ENCODE measurements at regions not wholly inside any gene's neighbourhood (a gene's known extent, or its start where the extent isn't known, plus 50 kb on each side); places are given as distances from the start of the nearest gene placed in this dataset.
A peak's percentile ranks its signal among the peaks of the same experiment; 100 is the strongest.
"Not testable (repeated sequence)": the region's sequence is repeated elsewhere in the genome, so short reads cannot be mapped to it uniquely, and the experiment has no call there.

DNA sequence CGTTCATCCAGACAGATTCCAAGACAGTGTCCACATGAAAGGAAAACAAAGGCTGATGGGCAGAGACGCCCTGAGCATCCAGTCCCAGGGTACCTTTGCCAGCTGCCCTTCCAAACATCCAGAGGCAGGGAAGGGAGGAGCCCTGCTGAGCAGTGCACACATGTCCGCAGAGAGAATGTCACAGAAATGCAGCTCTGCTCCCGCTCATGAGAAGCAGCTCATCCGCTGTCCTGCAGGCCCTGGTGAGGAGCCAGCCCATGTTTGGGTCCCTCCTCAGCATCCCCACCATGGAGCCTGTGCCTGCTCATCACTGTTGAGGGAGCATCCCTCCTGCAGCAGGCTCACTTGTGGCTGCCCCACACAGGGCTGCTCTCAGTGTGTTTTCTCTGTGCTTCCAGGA is 484.7 kb downstream of the GOLGA6L6 start:
- not testable (repeated sequence) for FAIRE-seq

DNA sequence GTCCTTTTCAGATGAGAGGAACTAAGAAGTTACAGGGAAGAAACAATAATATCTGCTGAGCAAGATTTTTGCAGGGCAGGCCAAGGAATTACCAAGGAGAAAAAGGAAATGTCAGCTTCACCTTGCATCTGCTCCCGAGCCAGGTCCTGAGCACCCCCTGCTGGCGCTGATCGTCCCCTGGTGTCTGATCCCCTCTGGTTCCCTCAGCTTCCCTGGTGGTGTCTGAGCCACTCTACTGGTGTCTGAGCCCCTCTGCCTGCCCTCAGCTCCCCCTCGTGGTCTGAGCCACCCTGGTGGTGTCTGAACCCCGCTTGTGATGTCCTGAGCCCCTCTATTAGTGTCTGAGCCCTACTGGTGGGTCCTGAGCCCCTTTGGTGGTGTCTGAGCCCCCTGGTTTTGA is 485.7 kb downstream of the GOLGA6L6 start:
- not testable (repeated sequence) for FAIRE-seq

DNA sequence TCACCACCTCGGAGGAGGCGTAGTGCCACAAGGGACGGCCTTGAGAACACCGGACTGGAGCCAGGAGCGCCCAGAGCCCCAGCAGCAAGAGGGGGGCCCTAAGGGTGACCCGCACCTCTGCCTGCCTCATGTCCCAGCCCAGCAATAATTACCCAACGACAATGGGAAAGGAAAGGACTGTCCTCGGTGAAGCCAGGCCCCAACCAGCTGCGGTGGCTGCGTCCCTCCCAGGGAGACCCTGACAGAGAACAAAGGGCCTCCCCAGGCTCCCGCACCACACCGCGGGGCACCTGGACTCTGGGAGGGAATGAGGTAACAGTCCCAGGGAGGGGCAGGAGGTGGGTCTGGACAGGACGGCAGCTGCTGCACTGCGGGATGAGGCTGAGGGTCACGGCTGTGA is 493.4 kb downstream of the GOLGA6L6 start:
- not testable (repeated sequence) for FAIRE-seq

DNA sequence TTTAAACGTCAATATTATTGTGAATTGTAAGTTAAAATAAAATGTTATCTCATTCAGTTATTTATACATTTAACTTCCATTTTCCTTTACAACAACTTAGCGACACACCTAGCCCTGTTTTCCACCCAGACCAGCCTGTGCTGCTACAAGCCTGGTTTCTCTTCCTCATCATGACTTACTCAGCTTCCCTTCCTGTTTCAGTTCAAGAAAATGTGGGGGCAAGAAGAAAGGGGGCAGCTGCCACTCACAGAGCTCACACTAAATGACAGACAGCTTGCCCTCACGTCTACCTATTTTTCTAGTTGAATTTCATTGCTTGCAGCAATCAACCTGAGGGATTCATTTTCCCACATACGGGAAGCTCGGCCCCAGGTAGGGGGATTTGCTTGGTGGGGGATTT is 496.4 kb downstream of the GOLGA6L6 start:
- FAIRE-seq, result not testable (repeated sequence)

DNA sequence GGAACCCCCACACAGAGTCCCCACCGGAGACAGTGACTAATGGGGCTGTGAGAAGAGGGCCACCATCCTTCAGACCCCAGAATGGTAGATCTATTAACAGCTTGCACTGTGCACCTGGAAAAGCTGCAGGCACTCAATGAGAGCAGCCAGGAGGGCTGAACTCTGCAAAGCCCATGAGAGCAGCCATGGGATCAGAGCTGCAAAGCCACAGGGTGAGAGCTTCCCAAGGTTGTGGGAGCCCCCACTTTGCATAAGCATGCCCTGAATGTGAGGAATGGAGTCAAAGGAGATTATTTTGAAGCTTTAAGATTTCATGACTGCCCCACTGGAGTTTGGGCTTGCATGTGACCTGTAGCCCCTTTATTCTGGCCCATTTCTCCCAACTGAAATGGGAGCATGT is 500.9 kb downstream of the GOLGA6L6 start:
- FAIRE-seq, result not testable (repeated sequence)

DNA sequence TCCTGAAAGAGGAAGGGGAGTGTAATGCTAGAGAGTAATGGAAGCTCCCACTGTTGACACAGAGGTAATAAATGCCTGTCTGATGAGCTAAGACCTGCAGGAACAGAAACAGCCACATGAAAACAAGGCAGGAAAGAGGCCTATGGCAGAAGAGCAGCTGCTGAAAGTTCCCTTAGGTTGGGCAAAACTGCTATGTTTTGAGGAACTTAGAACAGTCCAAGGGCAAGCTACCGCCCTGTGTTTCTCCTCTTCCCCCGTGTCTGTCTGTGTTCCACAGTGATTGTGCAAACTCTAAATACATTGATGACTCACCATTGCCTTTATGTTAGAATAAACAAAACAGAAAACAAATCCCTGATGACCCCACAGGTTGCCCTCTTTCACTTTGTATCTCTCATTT is 516.6 kb downstream of the GOLGA6L6 start:
- FAIRE-seq, result not testable (repeated sequence)

DNA sequence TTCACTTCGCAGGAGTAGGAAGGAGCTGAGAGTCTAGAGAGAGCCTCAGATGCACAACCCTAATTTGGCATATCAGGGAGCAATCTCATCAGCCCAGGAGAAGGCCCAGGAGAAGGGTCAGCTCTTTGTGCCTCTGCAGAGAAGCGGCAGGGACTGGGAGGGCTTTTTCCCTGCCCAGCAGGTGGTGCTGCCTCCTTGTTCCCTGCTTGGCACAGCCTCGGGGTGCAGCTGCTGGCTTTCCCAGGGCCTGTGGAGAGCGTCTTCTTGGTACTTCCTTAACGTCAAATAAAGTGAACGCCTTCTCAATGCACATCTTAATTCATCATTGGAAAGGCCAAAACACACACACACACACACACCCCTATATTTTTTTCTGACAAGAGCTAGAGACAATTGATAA is 519.3 kb downstream of the GOLGA6L6 start:
- FAIRE-seq, result not testable (repeated sequence)

DNA sequence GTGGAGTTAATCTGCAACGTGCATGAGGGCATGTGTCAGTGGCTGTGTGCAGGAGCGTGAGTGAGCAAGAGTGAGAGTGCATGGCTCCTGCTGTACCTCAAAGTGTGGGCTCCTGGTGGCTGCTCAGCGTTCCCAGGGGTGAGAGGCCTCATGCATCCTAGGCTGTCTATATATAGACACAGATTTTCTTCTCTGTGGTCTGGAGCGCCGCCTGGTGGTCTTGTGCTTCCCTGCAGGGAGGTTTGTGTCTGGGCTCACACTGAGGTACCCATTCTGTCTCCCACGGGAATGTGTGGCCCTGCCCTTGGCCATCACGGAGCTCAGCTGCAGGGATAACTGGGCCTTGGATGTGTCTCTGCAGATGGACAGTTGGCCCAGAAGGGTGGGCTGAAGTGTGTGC is 520.2 kb downstream of the GOLGA6L6 start:
- not testable (repeated sequence) for FAIRE-seq

DNA sequence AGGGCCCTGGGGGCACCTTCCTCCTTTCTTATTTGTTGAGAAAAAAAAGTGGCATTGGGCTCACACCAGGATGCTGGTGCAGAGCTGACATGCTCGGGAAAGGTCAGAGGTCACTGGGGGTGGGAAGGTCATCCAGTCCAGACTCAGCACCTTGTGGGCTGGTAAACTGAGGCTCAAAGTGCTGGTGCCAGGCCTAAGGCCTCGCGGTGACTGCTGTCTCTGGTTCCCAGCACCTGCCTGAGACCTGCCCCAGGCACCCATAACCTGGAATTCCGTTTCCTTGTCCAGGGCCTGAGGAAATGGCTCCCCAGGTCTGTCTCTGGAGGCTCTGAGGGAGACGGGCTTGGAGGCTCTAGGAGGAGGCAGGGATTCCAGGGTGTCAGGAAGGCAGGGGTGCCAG is 521.0 kb downstream of the GOLGA6L6 start:
- not testable (repeated sequence) for FAIRE-seq

DNA sequence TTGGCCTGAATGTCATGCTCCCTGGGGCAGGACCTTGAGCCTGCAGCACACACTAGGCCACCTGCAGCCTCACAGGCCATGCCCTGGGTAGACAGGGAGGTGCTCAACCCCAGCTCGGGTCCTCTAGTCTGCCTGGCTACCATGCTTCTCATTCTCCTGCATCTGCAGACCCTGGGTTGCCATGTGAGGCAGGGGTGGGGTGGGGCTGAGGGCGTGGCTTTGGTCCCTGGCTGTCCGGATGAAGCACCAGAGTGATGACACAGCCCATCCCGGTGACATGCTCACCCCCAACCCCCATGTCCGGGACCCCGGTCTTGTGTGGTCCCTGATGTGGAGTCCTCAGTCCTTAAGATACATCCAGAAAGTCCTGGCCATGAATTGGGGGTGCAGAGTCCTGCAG is 521.8 kb downstream of the GOLGA6L6 start:
- FAIRE-seq, result not testable (repeated sequence)

DNA sequence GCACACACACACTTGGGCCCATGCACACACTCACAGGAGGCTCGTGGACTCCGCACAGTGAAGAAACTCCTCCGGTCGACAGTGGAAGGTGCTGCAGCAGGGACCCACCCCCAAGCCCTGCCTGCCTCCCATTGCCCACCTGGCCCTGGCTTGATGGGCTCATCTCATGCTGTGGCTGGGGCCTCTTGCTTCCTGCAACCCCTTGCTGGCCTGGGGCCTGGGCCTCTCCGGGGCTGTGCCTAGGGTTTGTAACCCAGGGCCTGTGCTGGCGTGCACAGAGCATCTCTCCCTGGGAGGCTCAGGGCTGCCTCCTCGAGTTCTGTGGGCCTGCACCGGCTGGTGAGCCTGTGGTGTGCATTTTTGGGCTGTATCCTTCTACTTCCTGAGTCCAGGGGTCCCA is 524.0 kb downstream of the GOLGA6L6 start:
- FAIRE-seq, result not testable (repeated sequence)

DNA sequence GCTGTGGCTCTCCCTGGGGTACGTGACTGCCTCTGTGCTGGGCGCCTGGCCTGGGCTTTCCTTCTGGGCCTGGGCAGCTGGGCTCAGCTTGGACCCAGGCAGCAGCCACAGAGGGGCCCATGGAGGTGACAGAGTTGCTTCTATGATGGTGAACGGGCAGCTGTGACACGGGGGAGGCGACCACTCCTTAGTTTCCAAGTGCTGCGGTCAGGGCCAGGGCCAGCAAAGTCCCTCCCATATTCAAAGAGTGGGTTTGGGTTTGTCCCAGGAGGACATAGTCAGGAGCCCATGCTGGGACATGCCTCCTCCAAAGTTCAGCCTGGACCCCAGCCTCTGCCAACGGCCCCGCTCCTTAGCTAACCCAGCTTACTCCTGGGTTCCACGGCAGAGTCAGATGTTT is 524.7 kb downstream of the GOLGA6L6 start:
- FAIRE-seq, result not testable (repeated sequence)

DNA sequence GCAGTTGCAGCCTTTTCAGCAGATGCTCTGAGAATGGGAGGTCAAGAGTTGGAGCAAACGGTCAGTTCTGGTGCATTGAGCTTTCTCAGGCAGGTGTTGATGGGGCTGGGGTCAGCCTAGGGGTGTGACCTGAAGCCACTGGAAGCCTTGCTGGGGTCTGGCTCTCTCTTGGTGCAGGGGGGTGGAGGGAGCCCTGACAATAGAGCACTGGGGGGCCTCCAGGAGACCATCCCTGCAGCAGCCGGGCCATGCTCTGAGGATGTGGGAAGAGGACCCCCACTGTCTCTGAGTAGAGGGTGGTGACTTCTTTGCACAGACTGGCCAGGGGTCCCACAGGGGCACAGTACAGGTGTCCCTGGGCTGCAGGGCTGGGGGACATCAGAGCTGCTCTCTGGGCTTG is 528.8 kb downstream of the GOLGA6L6 start:
- not testable (repeated sequence) for FAIRE-seq

DNA sequence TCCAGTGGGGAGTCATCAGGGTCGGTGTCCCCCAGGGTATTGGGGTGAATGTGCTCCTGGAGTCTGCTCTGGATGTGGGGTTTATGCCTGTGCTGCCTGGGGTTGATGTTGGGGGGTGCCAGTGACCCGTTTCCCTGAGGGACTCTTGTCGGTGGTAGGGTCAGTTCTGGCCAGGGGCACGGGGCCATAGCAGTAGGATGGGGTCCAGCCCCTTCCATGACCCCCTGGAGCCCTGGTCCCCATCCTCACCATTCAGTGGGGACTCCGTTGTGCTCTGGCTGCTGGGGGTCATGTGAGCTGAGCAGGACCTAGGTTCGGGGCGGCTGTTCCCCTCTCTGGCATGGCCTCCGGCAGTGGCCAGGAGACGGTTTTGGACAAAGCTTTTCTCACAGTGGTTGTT is 530.8 kb downstream of the GOLGA6L6 start:
- FAIRE-seq, result not testable (repeated sequence)

DNA sequence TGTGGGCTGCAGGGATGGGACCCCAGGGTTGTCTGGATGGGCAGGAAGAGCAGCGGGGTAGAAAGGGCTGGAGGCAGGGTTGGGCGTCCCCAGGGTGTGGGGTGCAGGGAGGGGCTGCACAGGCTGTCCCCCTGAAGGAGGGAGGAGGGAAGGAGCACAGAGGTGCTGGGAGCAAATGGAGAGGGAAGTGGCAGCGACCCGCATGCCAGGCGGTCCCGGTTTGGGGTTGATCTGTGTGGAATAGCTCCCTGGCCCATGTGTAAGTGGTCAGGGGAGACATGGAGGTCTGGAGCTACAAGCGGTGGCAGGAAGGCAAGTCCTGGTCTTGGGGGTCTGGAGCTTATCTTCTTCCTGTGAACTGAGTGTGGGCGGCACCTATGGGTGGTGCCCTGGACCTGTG is 532.0 kb downstream of the GOLGA6L6 start:
- FAIRE-seq, result not testable (repeated sequence)

DNA sequence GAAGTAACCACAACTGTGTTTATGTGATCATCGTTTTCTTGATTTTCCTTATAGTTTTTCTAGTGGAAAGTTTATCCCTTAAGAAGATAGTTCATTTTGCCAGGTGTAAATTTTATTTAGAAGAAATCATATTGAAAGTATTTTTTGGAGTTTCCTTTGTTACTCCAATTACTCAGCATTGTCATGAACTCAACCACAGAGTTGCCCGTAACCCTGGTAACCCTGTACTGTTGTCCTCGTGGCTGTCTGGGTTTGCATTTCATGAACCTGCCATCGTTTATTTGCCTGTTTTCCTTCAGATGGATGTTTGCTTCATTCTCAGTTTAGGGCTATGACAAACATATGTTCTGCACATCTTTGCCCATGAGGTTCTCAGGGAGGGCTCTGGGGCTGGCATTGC is 534.3 kb downstream of the GOLGA6L6 start:
- not testable (repeated sequence) for FAIRE-seq

DNA sequence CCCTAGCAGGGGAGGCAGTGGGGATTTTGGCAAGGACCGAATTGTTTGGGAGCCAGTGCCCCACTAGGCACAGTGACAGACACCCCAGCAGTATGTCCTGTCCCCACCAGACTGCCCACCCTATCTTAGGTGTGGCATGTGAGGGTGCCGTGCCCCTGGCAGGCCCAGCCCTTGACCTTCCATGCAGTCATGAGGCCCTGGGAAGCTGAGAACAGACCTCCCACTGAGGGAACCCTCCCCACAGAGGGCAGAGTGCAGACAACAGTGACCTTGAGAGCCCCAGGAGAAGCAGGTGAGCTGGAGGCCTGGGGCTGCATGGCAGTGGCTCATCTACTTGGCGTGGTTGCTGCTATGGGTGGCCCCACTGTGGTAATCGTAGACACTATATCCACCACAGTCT is 538.1 kb downstream of the GOLGA6L6 start:
- not testable (repeated sequence) for FAIRE-seq

DNA sequence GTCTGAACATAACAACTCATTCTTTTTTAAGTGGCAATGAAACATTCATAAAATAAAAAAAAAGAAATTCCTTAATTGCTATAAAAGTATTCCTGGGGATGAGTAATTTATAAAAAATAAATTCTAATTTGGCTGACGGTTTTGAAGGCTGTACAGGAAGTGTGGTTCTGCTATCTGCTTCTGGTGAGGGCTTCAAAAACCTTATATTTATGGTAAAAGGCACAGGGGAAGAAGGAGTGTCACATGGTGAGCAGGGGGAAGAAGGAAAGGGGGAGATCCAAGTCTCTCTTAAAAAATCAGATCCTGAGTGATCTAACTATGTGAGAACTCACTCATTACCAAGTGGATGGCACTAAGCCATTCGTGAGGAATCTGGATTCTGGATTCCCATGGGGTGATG is 539.0 kb downstream of the GOLGA6L6 start:
- peak; percentile 60 for FAIRE-seq

DNA sequence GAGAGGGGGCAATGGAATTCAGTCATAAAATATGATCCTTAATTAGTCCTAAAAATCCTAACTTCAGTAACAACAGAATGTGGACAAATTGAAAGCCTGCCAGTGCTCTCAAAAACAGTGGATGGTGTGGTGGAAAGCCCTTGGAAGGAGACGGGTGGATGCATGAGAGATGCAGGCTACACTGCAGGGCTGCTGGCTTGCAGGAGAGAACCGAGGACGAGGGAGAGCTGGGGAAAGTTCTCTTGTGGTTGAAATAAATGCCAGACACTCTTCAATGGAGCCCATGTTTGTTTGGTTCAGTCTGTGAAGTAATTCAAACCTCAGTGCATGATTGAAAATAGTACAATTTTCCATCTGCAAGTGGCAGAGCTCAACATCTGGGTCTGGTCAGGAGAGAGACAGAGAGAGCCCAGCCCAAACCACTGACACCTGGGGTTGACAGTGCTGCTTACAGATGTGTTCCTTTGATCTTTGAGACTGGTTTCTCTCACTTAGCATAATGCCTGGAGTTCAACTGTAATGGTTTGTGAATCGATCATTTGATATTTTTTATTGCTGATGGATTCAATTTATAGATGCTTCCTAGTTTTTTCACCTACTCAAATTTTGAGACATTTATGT is 544.9 kb downstream of the GOLGA6L6 start:
- not testable (repeated sequence) for FAIRE-seq

DNA sequence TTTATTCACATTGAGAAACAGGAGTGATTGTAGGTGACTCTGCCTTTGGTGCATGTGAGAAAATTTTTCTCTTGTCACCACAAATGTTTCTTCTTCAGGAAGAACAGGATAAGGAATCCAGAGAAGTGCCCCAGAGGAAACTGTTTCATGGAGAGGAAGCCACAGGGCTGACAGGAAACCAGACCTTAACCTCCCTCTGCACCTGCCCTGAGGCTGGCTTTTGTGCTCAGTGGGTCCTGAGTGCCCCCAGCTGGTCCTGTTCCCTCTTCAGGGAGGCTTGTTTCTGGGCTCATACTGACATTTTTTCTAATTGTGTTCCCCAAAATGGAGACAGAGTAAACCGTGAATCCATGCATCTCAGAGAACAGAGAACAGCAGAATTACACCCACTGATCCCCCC is 546.3 kb downstream of the GOLGA6L6 start:
- FAIRE-seq, result not testable (repeated sequence)

DNA sequence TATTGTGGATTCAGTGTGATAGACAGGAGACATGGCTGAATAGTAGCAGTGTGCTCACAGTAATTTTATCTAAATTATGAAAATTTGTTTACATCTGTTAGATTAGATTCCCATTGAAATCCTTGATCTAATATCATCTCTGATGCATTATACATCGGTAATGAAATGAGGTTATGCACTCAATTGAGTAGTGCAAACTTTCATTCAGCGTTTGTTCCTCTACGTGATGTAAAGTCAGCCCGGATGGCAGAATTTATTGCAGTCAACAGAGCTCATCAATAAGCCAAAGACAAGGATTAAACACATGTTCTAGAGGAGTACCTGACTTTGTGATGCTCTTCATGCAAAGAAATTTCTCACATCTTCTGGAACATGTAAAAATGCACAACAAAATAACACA is 549.2 kb downstream of the GOLGA6L6 start:
- FAIRE-seq, result no peak

DNA sequence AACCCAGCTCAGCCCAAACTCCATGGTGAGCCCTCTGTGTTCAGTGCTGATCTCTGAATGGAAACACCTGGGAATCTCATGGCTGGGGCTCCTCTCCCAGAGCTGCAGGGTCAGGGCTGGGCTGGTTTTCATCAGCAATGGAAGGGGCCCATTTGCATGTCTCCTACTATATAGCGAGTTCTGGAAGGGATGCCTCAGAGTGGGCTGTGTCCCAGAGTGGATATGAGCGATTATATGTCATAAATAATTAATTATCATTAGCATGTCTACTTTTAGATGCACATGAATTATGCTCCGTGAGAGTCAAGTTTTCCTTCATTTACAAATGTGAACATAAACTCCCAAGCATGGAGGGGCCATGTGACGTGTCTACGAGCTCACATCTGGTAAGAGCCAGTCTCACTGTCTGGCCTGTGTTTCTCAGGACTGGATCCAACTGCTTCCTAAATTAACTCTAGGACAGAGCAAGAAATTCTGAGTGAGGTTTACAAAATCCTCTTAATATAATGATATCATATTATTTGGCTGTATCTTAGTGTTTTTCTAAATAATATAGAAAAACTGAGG is 553.4 kb downstream of the GOLGA6L6 start:
- FAIRE-seq, result no peak

DNA sequence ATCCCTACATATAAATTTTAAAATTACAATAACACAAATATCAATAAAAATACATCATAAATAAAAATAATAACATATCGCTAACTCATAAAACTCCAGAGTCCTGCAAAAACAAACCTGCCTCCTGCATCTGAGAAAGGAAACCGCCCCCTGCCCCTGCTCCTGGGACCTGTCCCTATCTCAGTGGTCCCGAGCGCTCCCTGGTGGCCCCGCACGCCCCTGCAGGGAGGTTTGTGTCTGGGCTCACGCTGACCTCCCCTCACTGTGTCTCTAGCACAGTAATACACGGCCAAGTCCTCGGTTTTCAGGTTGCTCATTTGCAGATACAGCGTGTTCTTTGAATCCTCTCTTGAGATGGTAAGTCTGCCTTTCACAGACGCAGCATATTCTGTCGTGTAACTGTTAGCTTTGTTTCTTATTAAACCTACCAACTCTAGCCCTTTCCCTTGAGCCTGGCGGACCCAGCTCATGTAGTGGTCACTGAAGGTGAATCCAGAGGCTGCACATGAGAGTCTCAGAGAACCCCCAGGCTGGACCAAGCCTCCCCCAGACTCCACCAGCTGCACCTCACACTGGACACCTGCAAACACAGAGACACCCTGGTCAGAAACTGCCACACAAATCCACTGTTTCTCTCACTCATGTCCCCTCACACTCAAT is 554.1 kb downstream of the GOLGA6L6 start:
- FAIRE-seq, result no peak

DNA sequence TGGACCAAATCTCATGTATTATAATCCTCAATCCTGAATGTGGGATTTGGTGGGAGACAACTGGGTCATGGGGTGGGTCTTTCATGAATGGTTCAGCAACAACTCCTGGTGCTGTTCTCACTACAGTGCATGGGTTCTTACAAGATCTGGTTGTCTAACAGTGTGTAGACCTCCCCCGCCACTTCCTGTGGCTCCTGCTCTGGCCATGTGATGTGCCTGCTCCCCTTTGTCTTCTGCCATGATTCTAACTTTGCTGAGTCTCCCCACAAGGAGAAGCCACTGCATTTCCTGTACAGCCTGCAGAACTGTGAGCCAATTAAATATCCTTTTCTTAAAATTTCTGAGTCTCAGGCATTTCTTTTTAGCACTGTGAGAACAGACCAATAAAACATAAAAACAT is 557.5 kb downstream of the GOLGA6L6 start:
- no peak for FAIRE-seq
